ENCODE measurements at regions not wholly inside any gene's neighbourhood (a gene's known extent, or its start where the extent isn't known, plus 50 kb on each side); places are given as distances from the start of the nearest gene placed in this dataset.

GRCh38 chr2:67970071-67970470, 92.7 kb downstream of the C1D start:
- Histone ChIP-seq H3K27ac (ENCODE audit: low read depth) (no peak overlapping the region), H3K9me2 (ENCODE audit: insufficient read depth) (no peaks in the 10 kb centered on the region), H2AFZ (no peak overlapping the region), H4K20me1 (replicated peaks; ENCODE audit: insufficient read depth) (no peaks in the 10 kb centered on the region), H3K36me3 (ENCODE audit: insufficient read depth) (no peaks in the 10 kb centered on the region), H3K4me1 (ENCODE audit: insufficient read depth) (no peaks in the 10 kb centered on the region), H3K4me2 (no peak overlapping the region), H3K4me3 (no peak overlapping the region), H3F3A (replicated peaks; ENCODE audit: low read depth) (no peaks in the 10 kb centered on the region), H3K27me3 (ENCODE audit: insufficient read depth) (no peaks in the 10 kb centered on the region), H3K79me2 (replicated peaks; ENCODE audit: insufficient read depth) (no peaks in the 10 kb centered on the region)
- DNase-seq (ENCODE audit: low spot score) (no peak), ATAC-seq (no peak)
- H3K9me3 Mint-ChIP-seq: no peaks in the 10 kb centered on the region
- H3K36me3 Mint-ChIP-seq (ENCODE audit: low read depth): no peaks in the 10 kb centered on the region
- TF ChIP-seq ZNF114 (CRISPR knock-in tag; IDR thresholded peaks at IDR 0.05): no peak
- no peak for TF ChIP-seq POLR2AphosphoS5 (IDR thresholded peaks at IDR 0.05; ENCODE audit: low read depth)
- TF ChIP-seq JUNB (IDR thresholded peaks at IDR 0.05; ENCODE audit: unreplicated experiment): no peak
- TF ChIP-seq EZH2 (IDR thresholded peaks at IDR 0.05; ENCODE audit: low read depth, unreplicated experiment): no peak
- no peak for TF ChIP-seq ZNF331 (CRISPR knock-in tag; IDR thresholded peaks at IDR 0.05; ENCODE audit: low read depth)
- no peak for TF ChIP-seq EZH2phosphoT487 (IDR thresholded peaks at IDR 0.05; ENCODE audit: unreplicated experiment)
- TF ChIP-seq CREB1 (CRISPR knock-in tag; IDR thresholded peaks at IDR 0.05; ENCODE audit: low read depth): no peak
- TF ChIP-seq, protein P1, sequence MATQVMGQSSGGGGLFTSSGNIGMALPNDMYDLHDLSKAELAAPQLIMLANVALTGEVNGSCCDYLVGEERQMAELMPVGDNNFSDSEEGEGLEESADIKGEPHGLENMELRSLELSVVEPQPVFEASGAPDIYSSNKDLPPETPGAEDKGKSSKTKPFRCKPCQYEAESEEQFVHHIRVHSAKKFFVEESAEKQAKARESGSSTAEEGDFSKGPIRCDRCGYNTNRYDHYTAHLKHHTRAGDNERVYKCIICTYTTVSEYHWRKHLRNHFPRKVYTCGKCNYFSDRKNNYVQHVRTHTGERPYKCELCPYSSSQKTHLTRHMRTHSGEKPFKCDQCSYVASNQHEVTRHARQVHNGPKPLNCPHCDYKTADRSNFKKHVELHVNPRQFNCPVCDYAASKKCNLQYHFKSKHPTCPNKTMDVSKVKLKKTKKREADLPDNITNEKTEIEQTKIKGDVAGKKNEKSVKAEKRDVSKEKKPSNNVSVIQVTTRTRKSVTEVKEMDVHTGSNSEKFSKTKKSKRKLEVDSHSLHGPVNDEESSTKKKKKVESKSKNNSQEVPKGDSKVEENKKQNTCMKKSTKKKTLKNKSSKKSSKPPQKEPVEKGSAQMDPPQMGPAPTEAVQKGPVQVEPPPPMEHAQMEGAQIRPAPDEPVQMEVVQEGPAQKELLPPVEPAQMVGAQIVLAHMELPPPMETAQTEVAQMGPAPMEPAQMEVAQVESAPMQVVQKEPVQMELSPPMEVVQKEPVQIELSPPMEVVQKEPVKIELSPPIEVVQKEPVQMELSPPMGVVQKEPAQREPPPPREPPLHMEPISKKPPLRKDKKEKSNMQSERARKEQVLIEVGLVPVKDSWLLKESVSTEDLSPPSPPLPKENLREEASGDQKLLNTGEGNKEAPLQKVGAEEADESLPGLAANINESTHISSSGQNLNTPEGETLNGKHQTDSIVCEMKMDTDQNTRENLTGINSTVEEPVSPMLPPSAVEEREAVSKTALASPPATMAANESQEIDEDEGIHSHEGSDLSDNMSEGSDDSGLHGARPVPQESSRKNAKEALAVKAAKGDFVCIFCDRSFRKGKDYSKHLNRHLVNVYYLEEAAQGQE (IDR thresholded peaks at IDR 0.05; ENCODE audit: unreplicated experiment): no peak
- H3K27me3 Mint-ChIP-seq (ENCODE audit: insufficient read depth, low read depth, poor library complexity): no peaks in the 10 kb centered on the region
- no peaks in the 10 kb centered on the region for H3K4me1 Mint-ChIP-seq
- H3K4me3 Mint-ChIP-seq: no peak overlapping the region
- H3K27ac Mint-ChIP-seq: no peak overlapping the region

GRCh38 chr2:67970542-67970941, 92.3 kb downstream of the C1D start:
- H2AFZ ChIP-seq: no peak overlapping the region
- H3K27ac ChIP-seq (ENCODE audit: low read depth): no peak overlapping the region
- Mint-ChIP-seq H3K4me1 (no peaks in the 10 kb centered on the region), H3K36me3 (ENCODE audit: low read depth) (no peaks in the 10 kb centered on the region), H3K27me3 (ENCODE audit: insufficient read depth, low read depth, poor library complexity) (no peaks in the 10 kb centered on the region), H3K9me3 (no peaks in the 10 kb centered on the region), H3K27ac (no peak overlapping the region), H3K4me3 (no peak overlapping the region)
- no peaks in the 10 kb centered on the region for H3K4me1 ChIP-seq (ENCODE audit: insufficient read depth)
- no peaks in the 10 kb centered on the region for H3K9me2 ChIP-seq (ENCODE audit: insufficient read depth)
- no peaks in the 10 kb centered on the region for H3K79me2 ChIP-seq (replicated peaks; ENCODE audit: insufficient read depth)
- ATAC-seq (no peak), DNase-seq (ENCODE audit: low spot score) (no peak)
- H3K27me3 ChIP-seq (ENCODE audit: insufficient read depth): no peaks in the 10 kb centered on the region
- H3K36me3 ChIP-seq (ENCODE audit: insufficient read depth): no peaks in the 10 kb centered on the region
- H3F3A ChIP-seq (replicated peaks; ENCODE audit: low read depth): no peaks in the 10 kb centered on the region
- H3K4me2 ChIP-seq: no peak overlapping the region
- H3K4me3 ChIP-seq: no peak overlapping the region
- no peaks in the 10 kb centered on the region for H4K20me1 ChIP-seq (replicated peaks; ENCODE audit: insufficient read depth)
- TF ChIP-seq, protein P2, sequence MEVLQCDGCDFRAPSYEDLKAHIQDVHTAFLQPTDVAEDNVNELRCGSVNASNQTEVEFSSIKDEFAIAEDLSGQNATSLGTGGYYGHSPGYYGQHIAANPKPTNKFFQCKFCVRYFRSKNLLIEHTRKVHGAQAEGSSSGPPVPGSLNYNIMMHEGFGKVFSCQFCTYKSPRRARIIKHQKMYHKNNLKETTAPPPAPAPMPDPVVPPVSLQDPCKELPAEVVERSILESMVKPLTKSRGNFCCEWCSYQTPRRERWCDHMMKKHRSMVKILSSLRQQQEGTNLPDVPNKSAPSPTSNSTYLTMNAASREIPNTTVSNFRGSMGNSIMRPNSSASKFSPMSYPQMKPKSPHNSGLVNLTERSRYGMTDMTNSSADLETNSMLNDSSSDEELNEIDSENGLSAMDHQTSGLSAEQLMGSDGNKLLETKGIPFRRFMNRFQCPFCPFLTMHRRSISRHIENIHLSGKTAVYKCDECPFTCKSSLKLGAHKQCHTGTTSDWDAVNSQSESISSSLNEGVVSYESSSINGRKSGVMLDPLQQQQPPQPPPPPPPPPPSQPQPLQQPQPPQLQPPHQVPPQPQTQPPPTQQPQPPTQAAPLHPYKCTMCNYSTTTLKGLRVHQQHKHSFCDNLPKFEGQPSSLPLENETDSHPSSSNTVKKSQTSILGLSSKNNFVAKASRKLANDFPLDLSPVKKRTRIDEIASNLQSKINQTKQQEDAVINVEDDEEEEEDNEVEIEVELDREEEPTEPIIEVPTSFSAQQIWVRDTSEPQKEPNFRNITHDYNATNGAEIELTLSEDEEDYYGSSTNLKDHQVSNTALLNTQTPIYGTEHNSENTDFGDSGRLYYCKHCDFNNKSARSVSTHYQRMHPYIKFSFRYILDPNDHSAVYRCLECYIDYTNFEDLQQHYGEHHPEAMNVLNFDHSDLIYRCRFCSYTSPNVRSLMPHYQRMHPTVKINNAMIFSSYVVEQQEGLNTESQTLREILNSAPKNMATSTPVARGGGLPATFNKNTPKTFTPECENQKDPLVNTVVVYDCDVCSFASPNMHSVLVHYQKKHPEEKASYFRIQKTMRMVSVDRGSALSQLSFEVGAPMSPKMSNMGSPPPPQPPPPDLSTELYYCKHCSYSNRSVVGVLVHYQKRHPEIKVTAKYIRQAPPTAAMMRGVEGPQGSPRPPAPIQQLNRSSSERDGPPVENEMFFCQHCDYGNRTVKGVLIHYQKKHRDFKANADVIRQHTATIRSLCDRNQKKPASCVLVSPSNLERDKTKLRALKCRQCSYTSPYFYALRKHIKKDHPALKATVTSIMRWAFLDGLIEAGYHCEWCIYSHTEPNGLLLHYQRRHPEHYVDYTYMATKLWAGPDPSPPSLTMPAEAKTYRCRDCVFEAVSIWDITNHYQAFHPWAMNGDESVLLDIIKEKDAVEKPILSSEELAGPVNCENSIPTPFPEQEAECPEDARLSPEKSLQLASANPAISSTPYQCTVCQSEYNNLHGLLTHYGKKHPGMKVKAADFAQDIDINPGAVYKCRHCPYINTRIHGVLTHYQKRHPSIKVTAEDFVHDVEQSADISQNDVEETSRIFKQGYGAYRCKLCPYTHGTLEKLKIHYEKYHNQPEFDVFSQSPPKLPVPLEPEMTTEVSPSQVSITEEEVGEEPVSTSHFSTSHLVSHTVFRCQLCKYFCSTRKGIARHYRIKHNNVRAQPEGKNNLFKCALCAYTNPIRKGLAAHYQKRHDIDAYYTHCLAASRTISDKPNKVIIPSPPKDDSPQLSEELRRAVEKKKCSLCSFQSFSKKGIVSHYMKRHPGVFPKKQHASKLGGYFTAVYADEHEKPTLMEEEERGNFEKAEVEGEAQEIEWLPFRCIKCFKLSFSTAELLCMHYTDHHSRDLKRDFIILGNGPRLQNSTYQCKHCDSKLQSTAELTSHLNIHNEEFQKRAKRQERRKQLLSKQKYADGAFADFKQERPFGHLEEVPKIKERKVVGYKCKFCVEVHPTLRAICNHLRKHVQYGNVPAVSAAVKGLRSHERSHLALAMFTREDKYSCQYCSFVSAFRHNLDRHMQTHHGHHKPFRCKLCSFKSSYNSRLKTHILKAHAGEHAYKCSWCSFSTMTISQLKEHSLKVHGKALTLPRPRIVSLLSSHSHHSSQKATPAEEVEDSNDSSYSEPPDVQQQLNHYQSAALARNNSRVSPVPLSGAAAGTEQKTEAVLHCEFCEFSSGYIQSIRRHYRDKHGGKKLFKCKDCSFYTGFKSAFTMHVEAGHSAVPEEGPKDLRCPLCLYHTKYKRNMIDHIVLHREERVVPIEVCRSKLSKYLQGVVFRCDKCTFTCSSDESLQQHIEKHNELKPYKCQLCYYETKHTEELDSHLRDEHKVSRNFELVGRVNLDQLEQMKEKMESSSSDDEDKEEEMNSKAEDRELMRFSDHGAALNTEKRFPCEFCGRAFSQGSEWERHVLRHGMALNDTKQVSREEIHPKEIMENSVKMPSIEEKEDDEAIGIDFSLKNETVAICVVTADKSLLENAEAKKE (CRISPR knock-in tag; IDR thresholded peaks at IDR 0.05): no peak
- TF ChIP-seq STAT1 (IDR thresholded peaks at IDR 0.05; ENCODE audit: unreplicated experiment): no peak
- TF ChIP-seq EZH2phosphoT487 (IDR thresholded peaks at IDR 0.05; ENCODE audit: unreplicated experiment): no peak
- TF ChIP-seq, protein P1 (IDR thresholded peaks at IDR 0.05; ENCODE audit: unreplicated experiment): no peak
